ENCODE measurements at regions not wholly inside any gene's neighbourhood (a gene's known extent, or its start where the extent isn't known, plus 50 kb on each side); places are given as distances from the start of the nearest gene placed in this dataset.

DNA sequence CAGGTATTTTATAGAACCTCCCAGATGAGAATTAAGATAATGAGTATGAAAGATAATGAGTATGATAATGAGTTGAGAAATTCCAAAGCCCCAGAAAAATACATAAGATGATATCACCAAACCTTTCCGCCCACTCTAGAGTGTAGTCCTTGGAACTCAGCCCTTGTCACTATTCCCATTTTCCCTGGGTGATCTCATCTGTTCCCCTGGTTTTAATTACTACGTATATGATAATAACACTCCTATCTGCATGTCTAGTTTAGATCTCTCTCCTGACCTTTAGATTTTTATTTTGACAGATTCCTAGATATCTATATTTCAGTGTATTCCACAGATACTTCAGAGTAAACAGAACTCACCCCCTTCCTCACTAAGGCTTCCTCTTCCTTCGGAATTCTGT lies 51.0 kb upstream of the ASIP start:
- H4K20me1 ChIP-seq (ENCODE audit: control insufficient read depth, insufficient read depth, low read depth, low read length) = no peaks in the 10 kb centered on the region

GRCh38 chr20:34190679-34191090 lies 50.5 kb upstream of the ASIP start:
- Histone ChIP-seq H3K27me3 (ENCODE audit: control insufficient read depth, low read length) (peaks cover 26% of the 10 kb centered on the region), H3K27ac (ENCODE audit: low read depth, low read length) (no peak overlapping the region), H4K20me1 (ENCODE audit: control insufficient read depth, insufficient read depth, low read depth, low read length) (no peaks in the 10 kb centered on the region), H3K4me1 (ENCODE audit: control insufficient read depth, low read length) (peaks cover 2% of the 10 kb centered on the region; the same call in 1 of the 2 replicates), H3K4me3 (ENCODE audit: low read length) (no peak overlapping the region), H3K79me2 (ENCODE audit: control insufficient read depth, low read length) (no peaks in the 10 kb centered on the region), H3K9me3 (ENCODE audit: control insufficient read depth, insufficient read depth, low read length) (no peaks in the 10 kb centered on the region), H3K4me2 (ENCODE audit: low read length) (no peak overlapping the region), H3K36me3 (ENCODE audit: control insufficient read depth, low read length) (no peaks in the 10 kb centered on the region), H3F3A (ENCODE audit: control insufficient read depth, insufficient read depth) (no peaks in the 10 kb centered on the region), H3K9me2 (replicated peaks; ENCODE audit: control insufficient read depth, low read length) (no peaks in the 10 kb centered on the region)
- no peak for TF ChIP-seq EZH2phosphoT487 (IDR thresholded peaks at IDR 0.05; ENCODE audit: borderline replicate concordance, low read length)
- TF ChIP-seq, protein P1, sequence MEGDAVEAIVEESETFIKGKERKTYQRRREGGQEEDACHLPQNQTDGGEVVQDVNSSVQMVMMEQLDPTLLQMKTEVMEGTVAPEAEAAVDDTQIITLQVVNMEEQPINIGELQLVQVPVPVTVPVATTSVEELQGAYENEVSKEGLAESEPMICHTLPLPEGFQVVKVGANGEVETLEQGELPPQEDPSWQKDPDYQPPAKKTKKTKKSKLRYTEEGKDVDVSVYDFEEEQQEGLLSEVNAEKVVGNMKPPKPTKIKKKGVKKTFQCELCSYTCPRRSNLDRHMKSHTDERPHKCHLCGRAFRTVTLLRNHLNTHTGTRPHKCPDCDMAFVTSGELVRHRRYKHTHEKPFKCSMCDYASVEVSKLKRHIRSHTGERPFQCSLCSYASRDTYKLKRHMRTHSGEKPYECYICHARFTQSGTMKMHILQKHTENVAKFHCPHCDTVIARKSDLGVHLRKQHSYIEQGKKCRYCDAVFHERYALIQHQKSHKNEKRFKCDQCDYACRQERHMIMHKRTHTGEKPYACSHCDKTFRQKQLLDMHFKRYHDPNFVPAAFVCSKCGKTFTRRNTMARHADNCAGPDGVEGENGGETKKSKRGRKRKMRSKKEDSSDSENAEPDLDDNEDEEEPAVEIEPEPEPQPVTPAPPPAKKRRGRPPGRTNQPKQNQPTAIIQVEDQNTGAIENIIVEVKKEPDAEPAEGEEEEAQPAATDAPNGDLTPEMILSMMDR (IDR thresholded peaks at IDR 0.05; ENCODE audit: low read depth, low read length, poor library complexity, severe bottlenecking) = peak; percentile 90

More for the DNA sequence above, 51.0 kb upstream of the ASIP start:
- H3K4me1 ChIP-seq (ENCODE audit: control insufficient read depth, low read length) = peaks cover 3% of the 10 kb centered on the region; the same call in 1 of the 2 replicates
- no peaks in the 10 kb centered on the region for H3K9me2 ChIP-seq (replicated peaks; ENCODE audit: control insufficient read depth, low read length)
- no peaks in the 10 kb centered on the region for H3K9me3 ChIP-seq (ENCODE audit: control insufficient read depth, insufficient read depth, low read length)
- no peaks in the 10 kb centered on the region for H3F3A ChIP-seq (ENCODE audit: control insufficient read depth, insufficient read depth)
- TF ChIP-seq, protein P1 (IDR thresholded peaks at IDR 0.05; ENCODE audit: low read depth, low read length, poor library complexity, severe bottlenecking) = no peak
- TF ChIP-seq EZH2phosphoT487 (IDR thresholded peaks at IDR 0.05; ENCODE audit: borderline replicate concordance, low read length) = no peak
- no peaks in the 10 kb centered on the region for H3K36me3 ChIP-seq (ENCODE audit: control insufficient read depth, low read length)
- peaks cover 25% of the 10 kb centered on the region for H3K27me3 ChIP-seq (ENCODE audit: control insufficient read depth, low read length)
- no peak overlapping the region for H3K27ac ChIP-seq (ENCODE audit: low read depth, low read length)
- H3K4me2 ChIP-seq (ENCODE audit: low read length) = no peak overlapping the region
- no peak overlapping the region for H3K4me3 ChIP-seq (ENCODE audit: low read length)
- H3K79me2 ChIP-seq (ENCODE audit: control insufficient read depth, low read length) = no peaks in the 10 kb centered on the region

Data from DOHH2 (cell line).